ENCODE measurements at regions not wholly inside any gene's neighbourhood (a gene's known extent, or its start where the extent isn't known, plus 50 kb on each side); places are given as distances from the start of the nearest gene placed in this dataset.

GRCh38 chr12:102735104-102735503 is 181.9 kb downstream of the PAH start:
- no peak for DNase-seq (ENCODE audit: low read depth)
- TF ChIP-seq, protein P1, sequence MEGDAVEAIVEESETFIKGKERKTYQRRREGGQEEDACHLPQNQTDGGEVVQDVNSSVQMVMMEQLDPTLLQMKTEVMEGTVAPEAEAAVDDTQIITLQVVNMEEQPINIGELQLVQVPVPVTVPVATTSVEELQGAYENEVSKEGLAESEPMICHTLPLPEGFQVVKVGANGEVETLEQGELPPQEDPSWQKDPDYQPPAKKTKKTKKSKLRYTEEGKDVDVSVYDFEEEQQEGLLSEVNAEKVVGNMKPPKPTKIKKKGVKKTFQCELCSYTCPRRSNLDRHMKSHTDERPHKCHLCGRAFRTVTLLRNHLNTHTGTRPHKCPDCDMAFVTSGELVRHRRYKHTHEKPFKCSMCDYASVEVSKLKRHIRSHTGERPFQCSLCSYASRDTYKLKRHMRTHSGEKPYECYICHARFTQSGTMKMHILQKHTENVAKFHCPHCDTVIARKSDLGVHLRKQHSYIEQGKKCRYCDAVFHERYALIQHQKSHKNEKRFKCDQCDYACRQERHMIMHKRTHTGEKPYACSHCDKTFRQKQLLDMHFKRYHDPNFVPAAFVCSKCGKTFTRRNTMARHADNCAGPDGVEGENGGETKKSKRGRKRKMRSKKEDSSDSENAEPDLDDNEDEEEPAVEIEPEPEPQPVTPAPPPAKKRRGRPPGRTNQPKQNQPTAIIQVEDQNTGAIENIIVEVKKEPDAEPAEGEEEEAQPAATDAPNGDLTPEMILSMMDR (IDR thresholded peaks at IDR 0.05; ENCODE audit: insufficient read depth, low read depth, low read length) = no peak
- no peak overlapping the region for H3K4me3 ChIP-seq (ENCODE audit: low read depth, low read length)

GRCh38 chr12:102730996-102731395 is 186.0 kb downstream of the PAH start:
- no peak for DNase-seq (ENCODE audit: low read depth)
- TF ChIP-seq, protein P1 (IDR thresholded peaks at IDR 0.05; ENCODE audit: insufficient read depth, low read depth, low read length) = no peak
- H3K4me3 ChIP-seq (ENCODE audit: low read depth, low read length) = no peak overlapping the region

DNA sequence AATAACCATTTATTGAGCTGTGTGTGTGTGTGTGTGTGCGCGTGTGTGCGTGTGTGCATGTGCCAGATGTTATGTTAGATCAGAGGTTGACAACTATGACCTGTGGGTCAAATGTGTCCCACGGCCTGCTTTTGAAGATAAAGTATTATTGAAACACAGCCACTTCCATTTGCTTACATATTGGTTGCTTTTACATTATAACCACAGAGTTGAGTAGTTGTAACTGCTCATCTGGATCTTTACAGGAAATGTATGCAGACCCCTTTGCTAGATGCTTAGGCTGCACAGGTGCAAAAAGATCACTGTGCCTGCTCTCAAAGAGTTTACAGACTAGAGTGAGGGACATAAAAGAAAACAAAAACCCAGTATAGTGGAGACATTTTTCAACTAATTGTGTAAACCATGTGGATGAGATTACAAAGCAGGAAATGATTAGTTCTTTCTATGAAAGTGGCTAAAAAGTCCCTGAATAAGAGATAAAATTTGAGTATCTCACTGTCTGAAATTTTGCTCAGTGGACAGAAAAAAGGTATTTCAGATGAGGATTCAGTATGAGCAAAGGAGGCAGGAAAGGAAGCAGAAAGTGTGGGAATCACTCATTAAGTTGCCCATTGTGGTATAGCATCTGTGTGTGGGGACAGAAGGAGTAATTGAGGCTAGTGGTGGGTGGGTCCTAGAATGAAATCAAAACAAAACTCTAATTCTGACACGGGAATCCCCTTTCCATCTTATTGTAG is 188.4 kb downstream of the PAH start:
- TF ChIP-seq, protein P1 (IDR thresholded peaks at IDR 0.05; ENCODE audit: insufficient read depth, low read depth, low read length) = no peak
- H3K4me3 ChIP-seq (ENCODE audit: low read depth, low read length) = no peak overlapping the region
- DNase-seq (ENCODE audit: low read depth) = no peak

GRCh38 chr12:102726686-102727085 is 190.4 kb downstream of the PAH start:
- TF ChIP-seq, protein P1 (IDR thresholded peaks at IDR 0.05; ENCODE audit: insufficient read depth, low read depth, low read length) = no peak
- no peak overlapping the region for H3K4me3 ChIP-seq (ENCODE audit: low read depth, low read length)
- DNase-seq (ENCODE audit: low read depth) = no peak

DNA sequence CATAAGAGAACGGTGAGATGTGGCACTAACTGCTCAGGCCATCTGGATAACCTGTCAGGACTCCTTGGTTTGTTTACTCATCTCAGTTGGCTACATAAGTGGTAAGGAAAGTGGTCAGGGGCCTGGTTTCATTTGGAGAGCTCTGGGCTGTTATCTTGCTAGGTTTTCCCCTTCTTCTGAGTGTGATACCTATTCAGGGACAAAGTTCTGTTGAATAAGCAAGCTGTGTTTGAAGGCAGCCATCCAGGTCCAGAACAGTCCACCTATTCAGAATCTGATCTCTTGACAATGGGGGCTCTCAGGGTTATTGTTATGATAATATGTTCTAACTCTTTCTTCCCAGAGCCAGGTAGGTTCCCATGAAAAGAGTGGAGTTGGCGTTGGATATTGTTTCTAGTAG is 194.9 kb downstream of the PAH start:
- H3K4me3 ChIP-seq (ENCODE audit: low read depth, low read length) = no peak overlapping the region
- TF ChIP-seq, protein P1 (IDR thresholded peaks at IDR 0.05; ENCODE audit: insufficient read depth, low read depth, low read length) = no peak
- DNase-seq (ENCODE audit: low read depth) = no peak

GRCh38 chr12:102708108-102708507 is 208.9 kb downstream of the PAH start:
- DNase-seq (ENCODE audit: low read depth) = no peak
- no peak overlapping the region for H3K4me3 ChIP-seq (ENCODE audit: low read depth, low read length)
- TF ChIP-seq, protein P1 (IDR thresholded peaks at IDR 0.05; ENCODE audit: insufficient read depth, low read depth, low read length) = no peak
